ENCODE measurements at regions not wholly inside any gene's neighbourhood (a gene's known extent, or its start where the extent isn't known, plus 50 kb on each side); places are given as distances from the start of the nearest gene placed in this dataset.

- TF ChIP-seq POLR2A (IDR thresholded peaks at IDR 0.05) (no peak), CTCF (IDR thresholded peaks at IDR 0.05) (no peak)
These were observed 1010.8 kb downstream of the FLRT2 start for GRCh38 chr14:86540636-86541247.

All from right lobe of liver (tissue), 4 donors.